ENCODE measurements at regions not wholly inside any gene's neighbourhood (a gene's known extent, or its start where the extent isn't known, plus 50 kb on each side); places are given as distances from the start of the nearest gene placed in this dataset.

DNA sequence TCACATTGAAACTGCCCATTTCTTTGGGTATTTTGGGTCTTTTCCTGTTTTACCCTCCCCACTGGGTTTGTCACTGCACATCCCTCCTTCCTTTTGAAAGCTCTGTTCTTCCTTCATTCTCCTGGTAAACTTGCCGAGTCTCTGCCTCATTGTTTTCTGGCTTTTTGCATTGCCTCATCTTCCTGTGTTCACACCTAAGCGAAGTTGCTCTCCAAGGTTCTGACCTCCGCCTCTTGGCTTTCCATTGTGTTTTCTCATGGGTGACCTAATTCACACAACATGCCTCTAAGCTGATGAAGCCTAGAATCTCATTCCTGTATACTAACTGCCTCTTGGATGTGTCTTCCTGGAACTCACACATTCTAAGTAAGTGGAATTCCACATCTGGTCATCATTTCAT is 1096.1 kb upstream of the EEF2KMT start:
- Histone ChIP-seq H3K27ac (no peak overlapping the region), H3K4me3 (no peak overlapping the region), H3K9ac (ENCODE audit: low read depth in 2 of 2, low read length in 2 of 2) (no peak overlapping the region), H3K27me3 (no peaks in the 10 kb centered on the region), H3K36me3 (no peaks in the 10 kb centered on the region), H3K9me3 (no peaks in the 10 kb centered on the region), H3K4me1 (no peaks in the 10 kb centered on the region)
- intact Hi-C loops (cut with DNase I), result no loop called here
- peak; percentile 28 for DNase-seq
- TF ChIP-seq, protein P1, sequence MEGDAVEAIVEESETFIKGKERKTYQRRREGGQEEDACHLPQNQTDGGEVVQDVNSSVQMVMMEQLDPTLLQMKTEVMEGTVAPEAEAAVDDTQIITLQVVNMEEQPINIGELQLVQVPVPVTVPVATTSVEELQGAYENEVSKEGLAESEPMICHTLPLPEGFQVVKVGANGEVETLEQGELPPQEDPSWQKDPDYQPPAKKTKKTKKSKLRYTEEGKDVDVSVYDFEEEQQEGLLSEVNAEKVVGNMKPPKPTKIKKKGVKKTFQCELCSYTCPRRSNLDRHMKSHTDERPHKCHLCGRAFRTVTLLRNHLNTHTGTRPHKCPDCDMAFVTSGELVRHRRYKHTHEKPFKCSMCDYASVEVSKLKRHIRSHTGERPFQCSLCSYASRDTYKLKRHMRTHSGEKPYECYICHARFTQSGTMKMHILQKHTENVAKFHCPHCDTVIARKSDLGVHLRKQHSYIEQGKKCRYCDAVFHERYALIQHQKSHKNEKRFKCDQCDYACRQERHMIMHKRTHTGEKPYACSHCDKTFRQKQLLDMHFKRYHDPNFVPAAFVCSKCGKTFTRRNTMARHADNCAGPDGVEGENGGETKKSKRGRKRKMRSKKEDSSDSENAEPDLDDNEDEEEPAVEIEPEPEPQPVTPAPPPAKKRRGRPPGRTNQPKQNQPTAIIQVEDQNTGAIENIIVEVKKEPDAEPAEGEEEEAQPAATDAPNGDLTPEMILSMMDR (IDR thresholded peaks at IDR 0.05), result no peak

DNA sequence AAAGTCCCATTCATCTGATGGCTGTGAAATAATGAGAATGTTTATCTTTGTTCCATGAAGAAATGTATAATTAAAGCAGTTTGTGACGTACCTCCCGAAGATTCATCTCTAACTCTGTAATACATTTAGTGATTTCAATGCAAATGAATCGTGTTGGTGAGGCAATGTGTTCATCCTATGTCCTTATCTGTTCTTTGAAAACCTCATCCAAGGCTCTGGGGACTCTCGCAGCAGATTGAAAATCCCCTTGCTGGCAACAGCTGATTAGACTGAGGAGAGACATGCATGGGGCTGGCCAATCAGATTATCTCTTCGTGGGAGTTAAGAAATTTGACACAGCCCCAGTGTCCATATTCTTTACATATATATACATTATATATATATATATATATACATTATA is 1095.4 kb upstream of the EEF2KMT start:
- TF ChIP-seq, protein P1 (IDR thresholded peaks at IDR 0.05), result no peak
- no peak overlapping the region for H3K9ac ChIP-seq (ENCODE audit: low read depth in 2 of 2, low read length in 2 of 2)
- H3K4me3 ChIP-seq, result no peak overlapping the region
- no peaks in the 10 kb centered on the region for H3K36me3 ChIP-seq
- no peak overlapping the region for H3K27ac ChIP-seq
- H3K4me1 ChIP-seq, result no peaks in the 10 kb centered on the region
- no peaks in the 10 kb centered on the region for H3K9me3 ChIP-seq
- no peak for DNase-seq
- intact Hi-C loops (cut with DNase I), result no loop called here
- H3K27me3 ChIP-seq, result no peaks in the 10 kb centered on the region

DNA sequence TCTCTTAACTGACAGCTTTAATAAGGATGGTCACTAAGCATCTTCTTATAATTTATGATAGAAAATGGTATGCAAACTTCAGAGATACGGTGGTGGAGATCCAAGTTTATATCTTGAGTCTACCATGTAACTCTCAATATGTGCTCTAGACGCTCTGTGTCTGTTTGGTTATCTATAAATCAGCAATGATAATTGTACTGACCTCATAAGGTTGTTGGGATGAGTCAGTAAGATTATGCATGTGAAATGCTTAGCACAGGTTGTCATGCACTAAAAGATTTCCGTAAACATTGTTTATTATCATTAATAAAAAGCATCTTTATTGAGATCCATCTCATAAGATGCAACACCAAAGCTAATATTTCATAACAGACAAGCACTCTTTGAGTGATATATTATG is 1094.9 kb upstream of the EEF2KMT start:
- no peaks in the 10 kb centered on the region for H3K9me3 ChIP-seq
- H3K36me3 ChIP-seq, result no peaks in the 10 kb centered on the region
- no peaks in the 10 kb centered on the region for H3K4me1 ChIP-seq
- intact Hi-C loops (cut with DNase I), result no loop called here
- no peak overlapping the region for H3K4me3 ChIP-seq
- TF ChIP-seq, protein P1 (IDR thresholded peaks at IDR 0.05), result no peak
- DNase-seq, result no peak
- H3K9ac ChIP-seq (ENCODE audit: low read depth in 2 of 2, low read length in 2 of 2), result no peak overlapping the region
- no peak overlapping the region for H3K27ac ChIP-seq
- no peaks in the 10 kb centered on the region for H3K27me3 ChIP-seq

DNA sequence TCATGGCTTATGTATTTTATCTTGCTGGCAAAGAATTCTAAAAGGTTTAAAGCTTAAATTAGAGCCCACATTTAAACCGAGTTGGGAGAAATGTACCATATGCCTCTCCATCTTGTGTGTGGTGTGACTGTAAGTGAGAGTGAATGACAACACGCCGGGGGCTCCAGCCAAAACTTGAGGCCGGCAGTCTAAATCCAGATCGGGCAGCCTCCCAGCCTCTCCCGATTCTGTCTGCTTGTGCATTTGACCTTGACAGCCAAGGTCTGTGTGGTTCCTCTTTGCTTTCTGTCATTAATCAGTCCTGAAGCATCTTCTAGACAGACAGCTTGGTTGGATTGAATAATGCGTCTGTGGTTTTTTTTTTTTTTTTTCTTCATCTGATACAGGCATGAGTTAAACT is 1093.2 kb upstream of the EEF2KMT start:
- H3K36me3 ChIP-seq, result no peaks in the 10 kb centered on the region
- H3K4me3 ChIP-seq, result no peak overlapping the region
- no peaks in the 10 kb centered on the region for H3K27me3 ChIP-seq
- intact Hi-C loops (cut with DNase I), result no loop called here
- no peaks in the 10 kb centered on the region for H3K9me3 ChIP-seq
- H3K4me1 ChIP-seq, result no peaks in the 10 kb centered on the region
- H3K27ac ChIP-seq, result no peak overlapping the region
- no peak for DNase-seq
- TF ChIP-seq, protein P1 (IDR thresholded peaks at IDR 0.05), result no peak
- H3K9ac ChIP-seq (ENCODE audit: low read depth in 2 of 2, low read length in 2 of 2), result no peak overlapping the region

DNA sequence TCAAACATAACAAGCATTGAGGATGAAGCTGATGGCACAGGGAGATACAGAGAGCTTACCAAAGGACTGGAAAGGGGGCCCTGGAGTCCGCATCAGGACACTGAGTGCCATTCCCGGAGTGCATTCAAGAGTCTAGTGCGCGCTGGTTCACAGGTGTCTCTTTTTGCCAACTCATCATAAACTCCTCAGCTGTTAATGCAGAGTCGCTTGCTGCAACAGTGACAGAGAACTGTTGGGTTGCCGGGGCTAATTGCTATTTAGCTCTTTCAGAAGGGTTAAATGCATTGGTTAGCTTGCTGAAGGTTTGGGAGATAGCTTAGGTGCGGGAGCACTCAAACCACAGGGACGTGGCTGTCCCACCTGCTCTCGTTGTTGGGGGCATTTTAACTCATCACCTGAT is 1091.6 kb upstream of the EEF2KMT start:
- intact Hi-C loops (cut with DNase I), result no loop called here
- no peaks in the 10 kb centered on the region for H3K4me1 ChIP-seq
- TF ChIP-seq, protein P1 (IDR thresholded peaks at IDR 0.05), result no peak
- no peaks in the 10 kb centered on the region for H3K27me3 ChIP-seq
- no peak for DNase-seq
- H3K9ac ChIP-seq (ENCODE audit: low read depth in 2 of 2, low read length in 2 of 2), result no peak overlapping the region
- no peak overlapping the region for H3K27ac ChIP-seq
- H3K36me3 ChIP-seq, result no peaks in the 10 kb centered on the region
- H3K4me3 ChIP-seq, result no peak overlapping the region
- H3K9me3 ChIP-seq, result no peaks in the 10 kb centered on the region

Data from colonic mucosa (tissue), 4 donors.